HG02610 (cell line): ENCODE measurements at regions not wholly inside any gene's neighbourhood (a gene's known extent, or its start where the extent isn't known, plus 50 kb on each side); places are given as distances from the start of the nearest gene placed in this dataset.
"Not testable (repeated sequence)": the region's sequence is repeated elsewhere in the genome, so short reads cannot be mapped to it uniquely, and the experiment has no call there.

Source experiments
- ATAC-seq: cut with Tn5 transposase; IDR thresholded peaks from one replicate; pipeline ENCODE4 v1.9.1; 2021; ENCODE audit warnings: mild to moderate bottlenecking, moderate library complexity; ENCODE audit not compliant: unreplicated experiment

- ATAC-seq, result no peak
Observed at GRCh38 chr5:67669916-67670315, 473.3 kb upstream of the CD180 start.

DNA sequence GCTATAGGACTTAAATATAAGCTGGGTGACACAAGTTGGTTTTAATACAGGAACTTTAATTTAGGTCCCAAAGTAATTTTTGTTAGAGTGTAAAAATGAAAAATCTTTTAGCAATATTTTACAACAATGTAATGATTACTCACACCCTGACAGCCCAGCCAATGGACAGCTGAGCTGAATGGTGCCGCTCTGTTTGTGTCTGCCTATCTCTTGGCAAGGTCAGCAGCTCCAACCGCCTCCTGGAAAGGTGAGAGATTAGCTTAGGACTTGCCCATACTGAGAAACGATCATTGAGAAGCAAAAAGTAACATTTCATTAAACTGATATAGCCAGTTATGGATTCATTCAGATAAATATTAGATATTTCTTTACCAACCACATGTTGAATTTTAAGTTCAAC lies 463.6 kb upstream of the CD180 start:
- ATAC-seq, result no peak

- no peak for ATAC-seq
Observed at GRCh38 chr5:67659288-67659687, 462.7 kb upstream of the CD180 start.

- no peak for ATAC-seq
Observed at GRCh38 chr5:67657055-67657454, 460.5 kb upstream of the CD180 start.

DNA sequence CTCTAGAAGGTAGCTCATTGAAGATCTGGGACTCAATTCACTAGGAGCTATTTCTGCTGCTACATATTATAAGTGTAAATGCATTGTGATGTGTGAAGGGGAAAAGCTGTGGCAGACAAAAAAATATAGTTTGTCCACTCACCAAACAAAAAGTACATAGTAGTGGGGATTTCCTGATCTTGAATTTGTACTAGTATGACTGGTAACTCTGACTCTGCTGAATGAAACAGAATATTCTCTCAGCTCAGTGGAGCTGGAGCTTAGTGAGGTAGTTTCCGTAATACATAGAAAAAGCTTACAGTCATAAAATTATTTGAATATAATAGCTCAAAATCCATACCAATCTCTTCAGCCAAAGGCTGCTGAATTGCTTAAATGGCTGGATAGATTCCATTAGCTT lies 455.6 kb upstream of the CD180 start:
- peak; percentile 96 for ATAC-seq

DNA sequence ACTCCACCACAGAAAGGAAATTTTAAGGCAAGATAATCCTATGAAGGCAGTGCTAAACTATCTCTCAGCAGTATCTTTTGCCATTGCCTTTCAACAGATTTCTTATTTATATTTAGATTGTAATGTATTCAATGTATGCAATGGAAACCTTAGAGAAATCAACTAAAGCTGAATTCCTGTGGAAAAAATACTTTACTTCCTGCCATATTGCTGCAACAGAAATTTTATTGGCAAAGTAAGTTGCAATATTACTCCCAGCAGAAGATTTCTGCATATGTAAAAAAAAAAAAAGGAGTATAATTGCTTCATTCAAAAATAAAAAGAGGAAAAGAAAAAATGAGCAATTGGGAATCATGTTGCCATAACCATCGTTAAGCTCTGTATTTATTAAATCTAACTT lies 454.6 kb upstream of the CD180 start:
- ATAC-seq, result no peak

DNA sequence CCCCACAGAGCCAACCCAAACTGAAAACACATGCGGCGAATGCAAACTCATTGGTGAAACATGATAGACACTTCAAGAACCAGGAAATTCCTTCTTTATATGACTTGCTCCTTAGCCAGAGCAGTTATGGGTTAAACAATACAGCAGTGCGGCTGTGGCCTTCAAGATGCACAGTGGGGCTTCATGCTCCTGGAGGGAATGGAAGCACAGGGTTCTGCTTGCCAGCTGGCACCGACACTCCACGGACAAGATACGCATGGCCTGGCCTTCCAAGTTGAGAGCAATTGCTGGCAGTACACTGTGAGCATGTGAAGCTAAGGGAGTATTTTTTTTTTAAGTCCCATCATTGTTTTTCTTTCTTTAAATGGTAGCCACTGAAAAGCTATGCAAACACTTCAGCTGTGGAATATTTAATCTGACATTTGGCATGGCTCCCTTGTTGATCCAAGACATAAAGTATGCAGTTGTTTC lies 451.6 kb upstream of the CD180 start:
- no peak for ATAC-seq

DNA sequence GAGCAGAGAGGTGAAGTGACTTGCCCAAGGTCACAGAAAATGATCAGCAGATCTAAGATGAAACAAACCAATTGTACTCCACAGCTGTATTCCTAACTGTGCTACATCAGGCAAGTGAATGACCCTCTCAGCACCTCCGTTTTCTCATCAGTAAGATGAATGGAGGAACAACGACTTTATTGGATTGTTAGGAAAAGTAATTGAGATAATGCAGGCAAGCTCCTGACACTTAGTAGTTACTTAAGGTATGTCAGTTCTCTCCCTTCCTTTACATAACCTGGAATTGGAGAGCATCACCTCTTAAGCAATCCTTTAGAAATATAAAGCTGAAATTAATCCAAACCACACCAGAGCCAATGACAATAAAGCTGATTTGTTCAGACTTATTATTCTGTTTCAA lies 451.2 kb upstream of the CD180 start:
- no peak for ATAC-seq

DNA sequence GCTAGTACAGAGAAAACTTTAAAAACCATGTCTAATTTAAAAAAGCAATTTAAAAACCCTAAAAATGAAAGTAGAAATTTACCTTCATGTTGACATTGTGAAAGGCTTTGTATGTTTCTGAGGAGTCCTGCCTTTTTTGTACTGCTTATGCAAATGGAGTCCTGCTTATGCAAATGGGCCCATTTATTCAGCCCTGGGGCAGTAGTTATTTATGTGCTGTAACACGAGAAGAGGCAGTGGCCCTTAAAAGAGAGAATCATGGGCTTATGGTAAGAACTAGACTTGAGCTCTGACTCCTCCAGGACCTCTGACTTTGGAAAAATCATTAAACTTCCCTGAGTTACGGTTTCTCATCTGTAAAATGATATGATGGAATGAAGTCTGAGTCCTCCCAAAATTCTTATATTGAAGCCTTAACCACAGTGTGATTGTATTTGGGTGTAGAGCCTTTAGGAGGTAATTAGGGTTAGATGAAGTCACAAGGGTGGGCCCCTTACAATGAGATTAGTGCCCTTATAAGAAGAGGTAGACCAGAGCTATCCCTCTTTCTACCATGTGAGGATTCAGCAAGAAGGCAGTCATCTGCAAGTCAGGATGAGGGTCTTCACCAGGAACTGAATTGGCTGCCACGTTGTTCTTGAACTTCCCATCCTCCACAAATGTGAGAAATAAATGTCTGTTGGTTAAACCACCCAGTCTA lies 447.8 kb upstream of the CD180 start:
- no peak for ATAC-seq

GRCh38 chr5:67643536-67643935 lies 446.9 kb upstream of the CD180 start:
- no peak for ATAC-seq

- ATAC-seq, result no peak
Observed at GRCh38 chr5:67639976-67640375, 443.4 kb upstream of the CD180 start.

- no peak for ATAC-seq
Observed at GRCh38 chr5:67639313-67639712, 442.7 kb upstream of the CD180 start.

DNA sequence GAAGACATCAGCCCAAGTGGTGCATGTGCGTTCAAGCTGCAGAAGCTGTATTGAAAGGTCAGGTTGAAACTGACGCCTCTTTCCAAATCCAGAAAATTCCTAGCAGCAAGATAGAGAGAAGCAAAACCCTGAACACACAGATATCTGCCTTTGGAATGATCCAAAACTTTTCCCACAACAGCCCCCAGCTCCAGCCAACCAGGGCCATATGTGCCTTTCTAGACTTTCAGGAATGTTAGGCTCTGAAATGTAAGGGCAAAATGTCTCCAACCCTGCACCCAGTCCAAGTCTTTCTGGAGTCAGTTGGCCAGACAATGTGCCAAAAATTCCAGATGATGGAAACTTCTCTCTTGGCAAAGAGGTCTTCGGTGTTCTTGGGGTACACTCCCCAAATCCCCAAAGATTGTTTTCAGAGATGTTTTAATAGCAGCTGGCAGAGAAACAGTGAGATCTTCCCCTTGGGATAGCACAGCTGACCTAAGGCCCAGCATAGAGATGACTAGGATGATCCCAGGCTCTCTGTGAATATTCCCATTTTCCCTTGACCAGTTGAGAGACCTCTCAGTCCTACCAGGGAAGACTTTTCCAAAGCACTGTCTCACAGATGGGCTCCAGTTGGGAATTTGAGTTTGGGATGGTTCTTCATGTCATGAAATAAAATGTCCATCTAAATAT lies 440.4 kb upstream of the CD180 start:
- ATAC-seq, result no peak

- ATAC-seq, result no peak
Observed at GRCh38 chr5:67636091-67636490, 439.5 kb upstream of the CD180 start.

DNA sequence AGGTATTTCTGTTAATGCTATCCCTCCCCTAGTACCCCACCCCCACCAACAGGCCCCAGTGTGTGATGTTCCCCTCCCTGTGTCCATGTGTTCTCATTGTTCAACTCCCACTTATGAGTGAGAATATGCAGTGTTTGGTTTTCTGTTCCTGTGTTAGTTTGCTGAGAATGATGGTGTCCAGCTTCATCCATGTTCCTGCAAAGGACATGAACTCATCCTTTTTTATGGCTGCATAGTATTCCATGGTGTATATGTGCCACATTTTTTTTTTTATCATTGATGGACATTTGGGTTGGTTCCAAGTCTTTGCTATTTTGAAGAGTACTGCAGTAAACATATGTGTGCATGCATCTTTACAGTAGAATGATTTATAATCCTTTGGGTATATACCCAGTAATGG lies 430.5 kb upstream of the CD180 start:
- ATAC-seq, result not testable (repeated sequence)

DNA sequence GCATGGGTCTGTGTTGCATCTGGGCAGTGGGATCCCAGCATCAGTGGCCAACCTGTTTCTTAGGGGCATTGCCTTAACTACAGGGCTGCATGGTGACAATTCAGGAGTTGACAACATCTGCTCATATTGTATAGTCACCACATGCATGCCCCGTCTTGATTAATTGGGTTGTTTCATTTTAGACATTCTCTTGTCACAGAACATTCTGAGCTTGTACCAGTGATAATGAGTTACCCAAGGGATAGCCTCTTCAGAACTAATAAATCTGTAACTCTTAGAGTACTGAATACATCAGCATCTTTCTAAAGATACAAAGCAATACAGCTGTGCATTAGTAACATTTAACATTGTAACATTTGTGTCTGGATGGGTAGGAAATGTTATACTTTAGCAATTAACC lies 426.5 kb upstream of the CD180 start:
- no peak for ATAC-seq

DNA sequence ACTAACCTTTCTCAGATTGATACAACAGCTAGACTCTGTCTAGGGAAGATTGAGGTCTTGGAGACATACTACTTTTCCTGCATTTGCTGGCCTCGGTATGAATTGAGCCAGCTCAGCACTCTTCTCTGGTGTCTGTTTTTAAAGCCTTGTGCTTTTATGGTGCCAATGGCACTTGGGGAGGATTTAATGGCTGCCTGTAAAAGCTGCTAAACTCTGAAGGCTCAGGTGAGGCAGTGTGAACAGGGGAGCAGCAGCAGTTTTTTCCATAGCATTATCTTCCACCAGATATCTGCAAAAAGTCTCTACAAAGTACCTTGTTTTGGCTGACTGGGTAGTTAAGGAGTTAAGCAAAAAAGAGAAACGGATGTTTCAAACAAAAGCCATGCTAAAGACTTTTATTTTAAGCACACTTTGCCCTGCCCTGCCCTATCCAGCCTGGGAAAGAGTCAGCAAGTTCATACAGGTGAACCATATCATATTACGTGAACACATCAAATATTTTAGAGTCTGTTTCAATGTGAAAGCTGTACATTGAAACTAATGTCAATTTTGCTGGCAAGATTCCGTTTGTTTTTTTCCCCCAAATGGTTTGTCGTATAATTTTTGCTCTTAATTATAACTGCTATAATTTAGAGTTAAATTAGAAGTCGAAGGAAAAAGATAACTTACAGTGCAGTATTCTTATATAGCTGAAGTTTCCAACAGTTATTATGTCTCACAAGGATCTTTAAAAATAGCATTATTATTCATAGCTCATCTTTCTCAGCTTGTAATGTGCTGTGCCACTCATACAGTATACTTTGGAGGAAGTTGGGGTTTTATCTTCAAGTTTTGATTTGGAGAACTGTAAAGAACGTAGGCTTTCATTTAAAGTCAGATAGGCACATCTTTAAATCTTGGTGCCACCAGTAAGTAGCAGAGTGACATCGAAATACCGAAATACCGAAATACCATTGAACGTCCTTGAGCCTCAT lies 424.1 kb upstream of the CD180 start:
- ATAC-seq, result no peak

- ATAC-seq, result no peak
Observed at GRCh38 chr5:67619636-67620035, 423.0 kb upstream of the CD180 start.

- ATAC-seq, result no peak
Observed at GRCh38 chr5:67619235-67619634, 422.6 kb upstream of the CD180 start.

DNA sequence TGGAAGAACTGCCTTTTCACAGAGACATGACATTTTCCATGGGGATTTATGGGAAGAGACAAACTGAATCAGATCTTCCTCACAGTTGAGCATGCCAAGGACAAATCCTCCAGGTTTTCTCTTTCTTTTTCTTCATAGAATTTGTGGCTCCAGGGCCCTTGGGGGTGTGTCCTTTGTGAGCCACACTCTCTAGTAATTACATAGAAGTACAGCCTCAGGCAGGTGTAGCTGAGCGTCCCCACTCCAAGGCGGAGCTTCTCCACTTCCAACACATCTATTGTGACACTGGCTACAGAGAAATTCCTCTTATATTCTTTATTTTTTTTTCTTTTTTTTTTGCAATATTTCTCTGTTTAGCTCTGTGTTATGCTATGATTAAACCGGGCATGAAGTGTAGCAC lies 420.5 kb upstream of the CD180 start:
- no peak for ATAC-seq

- no peak for ATAC-seq
Observed at GRCh38 chr5:67612961-67613360, 416.4 kb upstream of the CD180 start.
